OCI-LY3 (cell line): ENCODE measurements at regions not wholly inside any gene's neighbourhood (a gene's known extent, or its start where the extent isn't known, plus 50 kb on each side); places are given as distances from the start of the nearest gene placed in this dataset.

Experiments
- H2AFZ ChIP-seq: fragments of 200-600, 300-600 bp; shearing (Covaris generic); 2 replicates; pipeline ENCODE4 v1.6.0; 2014; ENCODE audit warnings: antibody characterized with exemption, low read depth, low read length
- H3K27ac ChIP-seq: fragments of 200-600, 300-600 bp; sonication (generic); 2 replicates; pipeline ENCODE4 v1.5.1; 2014; ENCODE audit warnings: mild to moderate bottlenecking, low read length, moderate library complexity, mixed read lengths
- H3K27me3 ChIP-seq: fragments of 200-600, 300-600 bp; sonication (generic); 2 replicates; pipeline ENCODE4 v1.6.1; 2014; ENCODE audit warnings: low read depth, low read length, mixed read lengths
- H3K36me3 ChIP-seq: fragments of 200-600, 300-600 bp; sonication (generic); replicated peaks from 2 replicates; pipeline ENCODE3; 2014; ENCODE audit warnings: low read depth, low read length, mixed read lengths
- H3K4me1 ChIP-seq: fragments of 300-600, 200-600 bp; sonication (generic); 2 replicates; pipeline ENCODE4 v1.6.1; 2014; ENCODE audit warnings: low read length, mixed read lengths
- H3K4me2 ChIP-seq: fragments of 200-600, 300-600 bp; sonication (generic); 2 replicates; pipeline ENCODE4 v1.6.1; 2014; ENCODE audit warnings: low read length, mixed read lengths
- H3K4me3 ChIP-seq: fragments of 300-600, 200-600 bp; sonication (generic); 2 replicates; pipeline ENCODE4 v1.5.1; 2014; ENCODE audit warnings: antibody characterized with exemption, mild to moderate bottlenecking, low read length, moderate library complexity
- H3K79me2 ChIP-seq: fragments of 300-600, 200-600 bp; shearing (Covaris generic); 2 replicates; pipeline ENCODE4 v1.6.1; 2014; ENCODE audit warnings: mild to moderate bottlenecking, low read length, mixed read lengths
- H3K9ac ChIP-seq: fragments of 300-600, 200-600 bp; shearing (Covaris generic); 2 replicates; pipeline ENCODE4 v1.6.0; 2014; ENCODE audit warnings: mild to moderate bottlenecking, low read length, moderate library complexity
- H3K9me3 ChIP-seq: fragments of 200-600, 300-600 bp; shearing (Covaris generic); 2 replicates; pipeline ENCODE4 v1.6.1; 2014; ENCODE audit warnings: low read length, mixed read lengths; ENCODE audit not compliant: insufficient read depth
- H4K20me1 ChIP-seq: fragments of 200-600, 300-600 bp; sonication (generic); 2 replicates; pipeline ENCODE4 v1.6.1; 2016; ENCODE audit warnings: low read length, mixed read lengths; ENCODE audit not compliant: insufficient read depth
- EZH2phosphoT487 ChIP-seq: fragments of 200-600 bp; shearing (Covaris generic); IDR thresholded peaks from 2 replicates; pipeline ENCODE4 v1.6.1; 2018; ENCODE audit warnings: antibody characterized with exemption, mixed run types, low read depth
- TF ChIP-seq, protein P1 (sequence below): fragments of 200-600, 300-600 bp; sonication (generic); IDR thresholded peaks from 2 replicates; pipeline ENCODE4 v1.5.1; 2014; ENCODE audit warnings: antibody characterized with exemption, low read length, low read depth

DNA sequence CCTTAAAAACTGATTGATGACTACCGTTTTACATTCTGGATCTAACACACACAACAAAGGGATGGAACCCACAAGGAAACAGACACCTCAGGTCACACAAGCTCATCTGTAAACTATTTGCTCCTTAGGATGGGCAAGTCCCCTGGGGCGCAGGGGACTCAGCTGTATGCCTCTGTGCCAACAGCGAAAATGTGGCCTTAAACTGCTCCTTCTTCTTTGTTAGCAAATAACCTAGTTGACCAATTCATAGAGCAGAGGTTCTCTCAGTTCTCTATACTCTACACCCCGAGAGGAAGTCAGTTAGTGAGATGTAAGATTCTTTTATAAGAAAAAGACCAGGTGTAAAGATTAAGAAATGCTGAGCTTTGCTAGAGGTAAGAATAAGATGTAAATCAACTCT is 181.9 kb upstream of the PRSS58 start:
- no peak overlapping the region for H3K27ac ChIP-seq
- no peaks in the 10 kb centered on the region for H4K20me1 ChIP-seq
- H3K4me1 ChIP-seq, result peaks cover 35% of the 10 kb centered on the region
- H3K79me2 ChIP-seq, result no peaks in the 10 kb centered on the region
- no peaks in the 10 kb centered on the region for H3K9me3 ChIP-seq
- peak overlapping the region; percentile 17; the same call in 1 of the 2 replicates for H3K4me3 ChIP-seq
- H3K27me3 ChIP-seq, result peaks cover 15% of the 10 kb centered on the region
- peak overlapping the region; percentile 60 for H3K4me2 ChIP-seq
- TF ChIP-seq, protein P1, sequence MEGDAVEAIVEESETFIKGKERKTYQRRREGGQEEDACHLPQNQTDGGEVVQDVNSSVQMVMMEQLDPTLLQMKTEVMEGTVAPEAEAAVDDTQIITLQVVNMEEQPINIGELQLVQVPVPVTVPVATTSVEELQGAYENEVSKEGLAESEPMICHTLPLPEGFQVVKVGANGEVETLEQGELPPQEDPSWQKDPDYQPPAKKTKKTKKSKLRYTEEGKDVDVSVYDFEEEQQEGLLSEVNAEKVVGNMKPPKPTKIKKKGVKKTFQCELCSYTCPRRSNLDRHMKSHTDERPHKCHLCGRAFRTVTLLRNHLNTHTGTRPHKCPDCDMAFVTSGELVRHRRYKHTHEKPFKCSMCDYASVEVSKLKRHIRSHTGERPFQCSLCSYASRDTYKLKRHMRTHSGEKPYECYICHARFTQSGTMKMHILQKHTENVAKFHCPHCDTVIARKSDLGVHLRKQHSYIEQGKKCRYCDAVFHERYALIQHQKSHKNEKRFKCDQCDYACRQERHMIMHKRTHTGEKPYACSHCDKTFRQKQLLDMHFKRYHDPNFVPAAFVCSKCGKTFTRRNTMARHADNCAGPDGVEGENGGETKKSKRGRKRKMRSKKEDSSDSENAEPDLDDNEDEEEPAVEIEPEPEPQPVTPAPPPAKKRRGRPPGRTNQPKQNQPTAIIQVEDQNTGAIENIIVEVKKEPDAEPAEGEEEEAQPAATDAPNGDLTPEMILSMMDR, result no peak
- TF ChIP-seq EZH2phosphoT487, result no peak
- no peak overlapping the region for H2AFZ ChIP-seq
- no peak overlapping the region for H3K9ac ChIP-seq
- H3K36me3 ChIP-seq, result no peaks in the 10 kb centered on the region

DNA sequence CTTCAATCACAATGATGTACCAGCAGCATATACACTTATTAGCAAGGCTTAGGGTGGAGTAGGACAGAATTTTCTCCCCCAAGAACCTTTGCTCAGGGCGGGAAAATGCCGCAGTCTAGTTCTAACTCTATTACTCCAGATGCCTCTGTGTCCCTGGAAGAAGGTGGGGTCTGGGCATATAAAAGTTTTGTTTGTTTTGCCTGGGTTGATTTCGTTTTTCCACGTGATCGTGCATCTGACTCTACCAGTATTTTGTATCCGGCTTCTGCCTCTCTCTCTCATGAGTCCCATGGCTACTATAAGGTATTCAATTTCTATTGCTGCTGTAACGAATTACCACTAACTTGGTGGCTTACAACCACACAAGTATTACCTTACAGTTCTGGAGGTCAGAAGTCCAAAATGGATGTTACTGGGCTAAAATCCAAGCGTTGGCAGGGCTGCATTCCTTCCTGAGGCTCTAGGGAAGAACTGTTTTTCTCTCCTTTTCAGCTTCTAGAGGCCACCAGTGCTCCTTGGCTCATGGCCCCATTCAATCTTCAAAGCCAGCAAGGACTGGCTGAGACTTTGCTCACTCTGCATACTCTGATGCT is 181.2 kb upstream of the PRSS58 start:
- Histone ChIP-seq H2AFZ (no peak overlapping the region), H3K9me3 (no peaks in the 10 kb centered on the region), H4K20me1 (no peaks in the 10 kb centered on the region), H3K36me3 (no peaks in the 10 kb centered on the region), H3K4me3 (no peak overlapping the region; the same call in 1 of the 2 replicates), H3K9ac (no peak overlapping the region), H3K27ac (no peak overlapping the region), H3K4me1 (peaks cover 35% of the 10 kb centered on the region), H3K79me2 (no peaks in the 10 kb centered on the region), H3K4me2 (peak overlapping the region; percentile 60), H3K27me3 (peaks cover 12% of the 10 kb centered on the region)
- no peak for TF ChIP-seq EZH2phosphoT487
- TF ChIP-seq, protein P1, result no peak

DNA sequence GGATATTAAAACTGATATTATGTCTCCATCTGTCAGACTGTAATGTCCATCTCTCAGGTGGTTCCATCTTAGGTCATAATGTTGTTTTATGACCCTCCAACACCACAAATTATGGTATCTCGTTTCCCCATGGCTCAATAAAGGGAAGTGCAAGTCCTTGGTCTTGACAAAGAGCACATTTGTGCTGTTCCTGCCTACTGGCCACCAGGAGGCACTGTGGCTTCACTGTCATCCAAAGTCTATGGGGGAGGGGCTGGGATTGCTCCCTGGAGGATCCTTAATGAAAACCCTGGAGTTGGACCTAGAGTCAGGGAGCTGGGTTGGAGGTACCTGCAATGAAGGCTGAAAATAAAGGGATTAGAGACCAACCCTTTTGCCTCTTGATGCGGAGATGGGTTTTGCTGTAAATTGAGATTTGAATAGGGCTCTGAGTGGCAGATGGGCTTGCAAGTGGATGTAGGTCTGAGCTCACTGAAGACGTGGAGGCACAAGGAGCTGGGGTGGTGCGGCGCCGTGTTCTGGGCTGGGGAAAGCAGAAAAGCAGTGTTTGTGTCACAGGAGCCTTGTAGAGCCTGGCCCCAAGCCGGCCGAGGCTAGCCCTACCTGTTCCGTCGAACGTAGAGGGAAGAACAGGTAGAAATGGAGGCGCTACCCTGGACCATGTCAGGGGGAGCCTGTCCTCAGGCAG is 180.5 kb upstream of the PRSS58 start:
- Histone ChIP-seq H2AFZ (no peak overlapping the region), H4K20me1 (no peaks in the 10 kb centered on the region), H3K36me3 (no peaks in the 10 kb centered on the region), H3K27me3 (peaks cover 12% of the 10 kb centered on the region), H3K4me2 (no peak overlapping the region), H3K27ac (no peak overlapping the region), H3K4me1 (peaks cover 35% of the 10 kb centered on the region), H3K4me3 (no peak overlapping the region), H3K79me2 (no peaks in the 10 kb centered on the region), H3K9ac (no peak overlapping the region), H3K9me3 (no peaks in the 10 kb centered on the region)
- TF ChIP-seq, protein P1, result peak; percentile 86
- no peak for TF ChIP-seq EZH2phosphoT487

DNA sequence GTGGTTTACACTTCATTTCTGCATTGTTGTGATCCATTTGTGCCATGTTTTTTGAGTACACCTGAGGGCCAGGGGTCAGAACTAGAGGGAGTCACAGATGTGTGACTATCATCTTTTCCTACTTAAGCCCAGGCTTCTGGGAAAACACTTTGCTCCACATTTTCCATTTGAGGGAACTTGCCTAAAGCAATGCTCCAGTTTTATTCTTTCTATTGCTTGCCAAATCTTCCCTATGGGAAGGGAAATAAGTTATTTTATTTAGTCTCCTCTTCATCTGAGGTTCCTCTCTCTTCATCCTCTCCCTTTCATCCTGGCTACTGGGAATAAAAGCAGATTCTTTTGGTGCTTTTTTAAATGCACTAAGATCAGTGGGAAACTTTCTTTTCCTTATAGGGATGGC is 179.9 kb upstream of the PRSS58 start:
- Histone ChIP-seq H3K9me3 (no peaks in the 10 kb centered on the region), H3K27ac (no peak overlapping the region), H3K4me3 (no peak overlapping the region), H3K36me3 (no peaks in the 10 kb centered on the region), H3K79me2 (no peaks in the 10 kb centered on the region), H2AFZ (no peak overlapping the region), H3K4me1 (peaks cover 35% of the 10 kb centered on the region), H4K20me1 (no peaks in the 10 kb centered on the region), H3K9ac (no peak overlapping the region), H3K4me2 (no peak overlapping the region), H3K27me3 (peaks cover 9% of the 10 kb centered on the region)
- no peak for TF ChIP-seq EZH2phosphoT487
- TF ChIP-seq, protein P1, result no peak
